GM12892 (cell line): ENCODE measurements at regions not wholly inside any gene's neighbourhood (a gene's known extent, or its start where the extent isn't known, plus 50 kb on each side); places are given as distances from the start of the nearest gene placed in this dataset.

Experiments
- POLR2A ChIP-seq: IDR thresholded peaks from 2 replicates; pipeline ENCODE4 v1.6.1; 2011; ENCODE audit warnings: low read depth, low read length, control low read depth
- POLR2AphosphoS5 ChIP-seq: IDR thresholded peaks from 2 replicates; pipeline ENCODE4 v1.6.1; 2011; ENCODE audit warnings: low read depth, low read length, control low read depth
- TAF1 ChIP-seq: IDR thresholded peaks from 2 replicates; pipeline ENCODE4 v1.6.1; 2011; ENCODE audit warnings: low read depth, mild to moderate bottlenecking, control low read depth, low read length, borderline replicate concordance

DNA sequence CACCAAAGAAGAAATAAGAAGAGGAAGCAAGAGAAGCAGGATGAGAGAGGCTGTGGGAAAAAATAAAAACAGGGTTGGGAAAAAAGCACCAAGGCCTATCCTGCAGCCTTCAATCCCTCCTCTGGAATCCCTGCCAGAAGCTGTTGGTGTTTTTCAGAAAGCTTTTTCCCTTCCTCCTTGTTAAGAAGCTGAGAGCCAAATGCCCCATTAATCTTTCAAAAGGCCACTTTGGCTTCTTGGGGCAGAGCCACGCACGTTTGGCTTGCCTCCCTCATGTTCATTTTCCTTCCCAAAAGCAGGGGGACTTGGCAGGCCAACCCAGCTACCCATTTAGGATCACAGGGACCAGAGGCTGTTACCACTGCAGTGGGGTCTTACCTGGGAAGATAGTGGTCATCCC lies 365.3 kb downstream of the NUAK1 start:
- TF ChIP-seq POLR2AphosphoS5 (no peak), TAF1 (no peak), POLR2A (no peak)
